Pons (tissue), 1 donor: ENCODE measurements at regions not wholly inside any gene's neighbourhood (a gene's known extent, or its start where the extent isn't known, plus 50 kb on each side); places are given as distances from the start of the nearest gene placed in this dataset.
"Not testable (repeated sequence)": the region's sequence is repeated elsewhere in the genome, so short reads cannot be mapped to it uniquely, and the experiment has no call there.

Source experiments
- DNase-seq: peaks from one replicate; pipeline ENCODE4 v3.0.0-alpha.2; 2016; ENCODE audit warnings: low spot score

- no peak for DNase-seq
These were observed 775.3 kb upstream of the POM121L12 start for GRCh38 chr7:52260046-52260665.

- no peak for DNase-seq
These were observed 777.5 kb upstream of the POM121L12 start for GRCh38 chr7:52257890-52258289.

GRCh38 chr7:52254396-52255010 lies 780.9 kb upstream of the POM121L12 start:
- DNase-seq, result no peak

- DNase-seq, result no peak
These were observed 781.5 kb upstream of the POM121L12 start for GRCh38 chr7:52253953-52254352.

DNA sequence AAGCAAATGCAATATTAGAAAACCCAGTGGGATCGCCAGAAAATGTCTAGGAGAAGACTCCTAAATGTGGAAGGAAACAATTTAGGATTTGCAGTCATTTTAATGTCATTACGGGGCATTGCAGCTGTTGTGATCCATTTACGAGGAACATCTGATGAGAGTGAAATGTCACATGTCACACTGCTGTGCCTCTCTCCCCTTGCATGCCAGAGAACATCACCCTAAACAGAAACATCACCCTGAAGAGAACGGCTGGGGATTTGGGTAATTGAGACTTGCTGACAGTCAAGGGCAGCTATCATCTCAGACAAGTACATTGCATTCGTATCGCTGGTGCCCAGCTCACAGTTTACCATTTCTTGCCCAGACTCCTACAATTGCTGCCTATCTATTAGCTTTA lies 785.7 kb upstream of the POM121L12 start:
- DNase-seq, result no peak

GRCh38 chr7:52247518-52247917 lies 787.9 kb upstream of the POM121L12 start:
- no peak for DNase-seq

DNA sequence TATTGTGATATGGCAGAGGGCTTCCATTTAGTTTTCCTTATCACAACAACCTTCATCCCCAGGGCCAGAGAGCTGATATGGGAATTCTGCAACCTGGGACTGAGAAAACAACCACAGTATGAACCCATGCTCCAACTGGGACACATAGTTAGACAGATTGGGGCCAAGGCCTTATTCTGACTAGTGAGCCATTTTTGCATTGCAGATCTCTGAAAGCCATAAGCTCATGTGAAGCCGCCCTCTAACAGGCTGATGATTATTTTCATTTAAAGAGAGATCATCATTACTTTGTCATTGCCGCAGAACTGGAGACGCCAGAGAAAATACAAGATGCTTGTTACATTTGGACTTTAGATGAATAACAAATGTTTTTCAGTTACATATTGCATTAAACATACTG lies 791.7 kb upstream of the POM121L12 start:
- no peak for DNase-seq

DNA sequence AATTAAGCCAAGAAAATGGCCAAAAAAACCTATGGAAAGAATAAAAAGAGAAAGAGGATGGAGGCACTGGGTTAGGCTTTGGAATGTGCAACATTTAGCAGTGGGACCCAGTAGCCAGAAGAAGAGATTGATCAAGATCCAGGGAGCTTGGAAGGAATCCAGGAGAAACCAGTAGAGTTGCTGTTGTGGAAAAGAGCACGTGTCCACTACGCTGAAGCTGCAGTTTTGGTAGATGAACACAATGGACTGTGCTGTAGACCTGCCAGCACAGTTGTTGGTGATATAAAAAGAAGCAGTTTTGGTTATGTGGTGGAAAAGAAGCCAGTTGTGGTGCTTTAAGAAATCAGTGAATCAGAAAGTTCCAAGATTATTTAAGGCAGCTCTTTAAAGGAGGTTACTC lies 802.2 kb upstream of the POM121L12 start:
- DNase-seq, result peak; percentile 10

GRCh38 chr7:52211930-52212329 lies 823.5 kb upstream of the POM121L12 start:
- DNase-seq, result no peak

DNA sequence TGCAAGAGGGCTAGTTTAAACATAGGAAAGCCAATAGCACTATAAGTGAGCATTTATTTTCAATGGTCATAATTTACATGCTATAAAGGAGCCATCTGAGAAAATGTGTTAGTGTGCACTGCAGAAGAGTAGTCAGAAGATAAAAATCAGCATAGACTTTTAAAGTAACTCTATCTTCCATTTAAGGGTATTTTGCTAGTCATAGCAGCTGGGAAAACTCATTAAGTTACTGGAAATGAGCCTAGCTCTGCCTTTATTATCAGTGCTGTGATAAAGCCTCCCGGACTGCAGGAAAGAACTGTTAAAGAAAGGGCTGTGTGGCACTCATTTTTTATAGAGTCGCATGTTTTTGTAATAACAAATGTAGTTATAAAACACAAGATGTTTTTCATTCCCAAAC lies 825.8 kb upstream of the POM121L12 start:
- DNase-seq, result no peak

DNA sequence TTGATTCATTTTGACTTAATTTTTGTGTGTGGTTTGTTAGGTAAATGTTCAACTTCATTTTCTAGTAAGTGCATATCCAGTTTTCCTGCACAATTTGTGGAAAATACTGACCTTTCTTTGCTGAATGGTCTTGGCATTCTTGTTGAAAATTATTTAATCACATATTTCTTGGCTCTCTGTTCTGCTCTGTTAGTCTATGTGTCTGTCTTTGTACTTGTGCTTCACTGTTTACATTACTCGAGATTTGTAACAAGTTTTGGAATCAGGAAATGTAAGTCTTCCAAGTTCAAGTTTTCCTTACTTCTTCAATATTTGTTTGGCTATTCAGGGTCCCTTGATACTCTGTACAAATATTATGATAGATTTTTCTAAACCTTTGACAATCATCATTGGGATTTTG lies 838.2 kb upstream of the POM121L12 start:
- DNase-seq, result no peak

- no peak for DNase-seq
These were observed 839.8 kb upstream of the POM121L12 start for GRCh38 chr7:52195664-52196063.

DNA sequence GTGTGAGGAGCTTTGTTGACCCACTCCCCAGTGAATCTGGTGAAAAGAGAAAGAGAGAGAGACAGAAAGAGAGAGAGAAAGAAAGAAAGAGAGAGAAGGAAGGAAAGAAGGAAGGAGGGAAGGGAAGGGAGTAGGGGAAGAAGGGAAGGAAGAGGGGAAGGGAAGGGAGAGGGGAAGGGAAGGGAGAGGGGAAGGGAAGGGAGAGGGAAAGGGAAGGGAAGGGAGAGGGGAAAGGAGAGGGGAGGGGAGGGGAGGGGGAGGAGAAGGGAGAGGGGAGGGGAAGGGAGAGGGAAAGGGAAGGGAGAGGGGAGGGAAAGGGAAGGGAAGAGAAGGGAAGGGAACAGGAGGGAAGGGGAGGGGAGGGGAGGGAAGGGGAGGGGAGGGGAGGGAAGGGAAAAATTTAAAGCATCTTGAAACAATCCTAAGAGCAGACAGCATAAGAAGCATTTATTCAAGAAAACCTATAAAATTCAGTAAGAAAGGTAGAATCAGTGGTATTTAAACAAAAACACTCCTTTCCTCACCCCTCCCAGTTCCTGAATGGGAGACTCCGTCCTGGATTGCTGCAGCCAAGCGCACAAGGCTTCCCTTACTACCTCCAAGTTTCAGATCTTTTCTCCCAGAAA lies 846.2 kb upstream of the POM121L12 start:
- DNase-seq, result no peak

DNA sequence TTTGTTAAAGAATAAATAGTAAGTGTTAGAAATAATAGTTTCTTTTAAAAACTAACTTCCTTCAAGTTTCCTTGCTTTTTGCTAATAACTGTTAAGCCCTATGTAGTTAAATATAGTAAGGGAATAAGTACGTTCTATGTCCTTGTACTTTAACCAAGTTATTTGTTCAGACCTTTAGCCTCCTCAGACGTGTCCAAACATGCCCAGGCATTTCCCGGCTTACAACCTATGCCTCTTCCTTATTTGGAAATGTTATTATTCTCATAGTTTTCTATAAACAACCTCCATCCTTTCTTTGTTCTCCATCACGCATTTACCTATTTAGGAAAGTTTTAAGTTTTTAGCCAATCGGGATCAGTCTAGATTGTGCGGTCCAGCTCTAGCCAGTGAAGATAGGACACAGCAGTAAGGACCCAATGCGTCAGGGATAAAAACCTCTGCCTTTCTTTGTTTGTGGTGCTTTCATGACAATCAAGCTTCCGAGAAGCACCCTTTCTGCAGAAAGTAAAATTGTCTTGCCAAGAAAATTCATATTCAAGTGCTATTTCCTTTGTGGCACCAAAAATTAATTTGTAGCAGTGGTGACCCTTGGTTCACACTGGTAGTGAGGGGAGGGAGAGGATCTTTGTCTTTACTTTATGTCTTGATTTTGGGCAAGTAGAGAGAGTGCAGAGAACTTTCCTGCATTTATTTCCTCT lies 851.3 kb upstream of the POM121L12 start:
- DNase-seq, result no peak

DNA sequence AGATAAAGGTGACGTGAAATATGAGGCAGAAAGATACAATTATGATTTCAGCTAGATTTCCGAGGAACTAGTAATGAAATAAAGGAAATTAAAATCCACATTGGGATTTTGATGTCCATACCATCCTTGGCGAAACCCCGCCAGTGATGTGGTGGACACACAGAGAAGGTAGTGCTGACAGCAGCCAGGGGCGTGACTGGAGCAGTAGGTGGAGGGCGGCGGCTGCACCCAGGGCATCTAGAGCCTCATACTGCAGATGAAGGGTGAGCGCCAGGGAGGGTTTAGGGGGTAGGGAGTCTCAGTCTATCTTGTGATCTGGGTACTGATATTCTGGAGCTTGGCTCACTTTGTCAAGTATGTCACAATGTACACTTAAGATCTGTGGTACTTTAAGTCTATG lies 855.5 kb upstream of the POM121L12 start:
- DNase-seq, result no peak

DNA sequence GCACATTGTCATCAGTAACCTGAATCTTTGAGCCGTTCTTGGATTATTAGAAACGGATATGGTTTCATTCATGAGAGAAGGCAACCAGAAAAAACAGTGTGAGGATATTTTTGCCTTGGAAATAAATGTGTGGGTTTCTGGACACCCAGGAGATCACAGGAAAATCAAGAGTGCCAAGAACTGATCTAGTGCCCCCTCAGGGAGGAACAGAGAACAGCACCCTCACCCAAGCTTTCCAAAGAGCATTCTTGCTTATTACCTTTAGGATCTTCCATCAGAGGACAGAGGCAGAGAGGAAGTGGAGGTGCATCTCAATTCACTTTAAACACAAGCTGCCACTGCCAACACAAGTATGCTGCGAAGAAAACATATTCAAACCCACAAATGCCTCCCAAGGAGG lies 851.5 kb upstream of the COBL start:
- no peak for DNase-seq

GRCh38 chr7:52163311-52163710 lies 846.7 kb upstream of the COBL start:
- DNase-seq, result no peak

DNA sequence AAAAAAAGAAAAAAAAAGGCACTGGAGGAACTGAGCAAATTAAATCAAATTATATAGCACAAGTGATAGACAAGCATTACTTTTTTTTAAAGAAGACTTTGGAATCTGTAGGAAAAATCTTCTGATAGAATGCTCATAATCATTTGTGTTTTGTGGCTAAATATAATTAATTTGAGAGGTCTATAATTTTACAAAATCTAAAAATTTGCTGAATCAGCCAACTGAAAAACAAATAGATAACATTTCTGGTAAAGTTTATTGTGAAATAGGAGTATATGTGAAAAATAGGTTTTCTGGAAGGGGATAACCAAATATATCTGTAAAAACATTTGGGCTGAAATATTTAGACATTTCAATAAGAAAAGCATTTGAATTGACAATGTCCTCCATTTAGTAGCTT lies 844.9 kb upstream of the COBL start:
- no peak for DNase-seq

GRCh38 chr7:52159421-52159820 lies 842.8 kb upstream of the COBL start:
- not testable (repeated sequence) for DNase-seq

DNA sequence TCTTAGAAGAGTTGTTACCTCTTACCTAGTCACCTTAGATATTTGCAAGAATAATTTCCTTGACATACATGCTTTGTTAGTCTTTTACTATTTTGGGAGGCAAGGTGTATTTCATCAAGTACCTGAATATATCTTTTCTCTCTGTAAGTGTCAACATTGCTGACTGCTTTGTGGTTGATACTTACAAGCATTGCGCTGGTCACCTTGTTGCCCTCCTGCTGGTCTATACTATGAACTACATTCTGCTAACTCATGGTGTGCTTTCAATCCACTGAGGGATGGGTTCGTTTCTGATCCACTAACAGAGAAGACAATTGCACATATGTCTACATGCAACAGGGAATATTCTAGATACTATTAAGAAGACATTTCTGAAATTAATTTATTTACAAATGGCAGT lies 837.8 kb upstream of the COBL start:
- DNase-seq, result no peak

DNA sequence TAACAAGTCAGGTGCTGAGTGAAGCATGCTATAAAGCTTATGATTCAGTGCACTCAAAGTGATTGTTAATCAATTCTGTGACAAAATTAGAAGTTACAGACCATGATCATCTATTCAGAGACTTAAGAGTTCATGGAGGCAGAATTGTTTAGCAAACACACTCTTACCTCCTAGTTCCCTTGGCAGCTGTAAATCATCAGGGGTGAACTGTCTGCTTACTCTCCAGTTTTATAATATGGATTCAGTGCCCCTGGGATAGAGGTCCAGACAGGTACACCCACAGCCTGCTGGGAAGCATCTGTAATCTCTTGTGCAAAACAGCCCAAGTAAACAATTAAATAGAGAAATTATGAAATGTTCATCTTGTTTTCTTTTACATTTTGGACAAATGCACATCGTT lies 835.0 kb upstream of the COBL start:
- DNase-seq, result no peak

DNA sequence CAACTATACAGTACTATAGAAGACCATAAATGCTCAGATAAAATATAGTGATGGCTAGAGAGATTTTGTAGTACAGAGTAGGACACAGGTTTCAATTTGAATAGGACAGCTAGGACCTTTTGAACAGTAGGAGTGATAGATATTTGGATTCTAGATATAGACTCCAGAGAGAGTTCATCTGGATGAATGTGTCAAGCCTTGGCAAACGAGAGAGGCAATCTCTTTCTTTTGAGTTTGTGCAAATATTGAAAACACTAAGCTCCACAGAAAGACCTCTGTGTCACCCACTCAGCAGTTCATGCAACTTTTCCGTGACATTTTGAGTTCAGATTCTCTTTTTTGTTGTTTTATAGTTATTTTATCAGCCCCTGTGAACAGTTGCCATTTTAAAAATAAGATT lies 834.3 kb upstream of the COBL start:
- no peak for DNase-seq
